Stimulated activated CD4-positive, alpha-beta T cell treated with anti-CD3 and anti-CD28 coated beads, Interleukin-4, amount 100 ng/mL, for 1 hour (primary cell): ENCODE measurements at regions not wholly inside any gene's neighbourhood (a gene's known extent, or its start where the extent isn't known, plus 50 kb on each side); places are given as distances from the start of the nearest gene placed in this dataset.

Experiments used
- DNase-seq: peaks from one replicate; pipeline ENCODE4 v3.0.0-alpha.2; 2020

DNA sequence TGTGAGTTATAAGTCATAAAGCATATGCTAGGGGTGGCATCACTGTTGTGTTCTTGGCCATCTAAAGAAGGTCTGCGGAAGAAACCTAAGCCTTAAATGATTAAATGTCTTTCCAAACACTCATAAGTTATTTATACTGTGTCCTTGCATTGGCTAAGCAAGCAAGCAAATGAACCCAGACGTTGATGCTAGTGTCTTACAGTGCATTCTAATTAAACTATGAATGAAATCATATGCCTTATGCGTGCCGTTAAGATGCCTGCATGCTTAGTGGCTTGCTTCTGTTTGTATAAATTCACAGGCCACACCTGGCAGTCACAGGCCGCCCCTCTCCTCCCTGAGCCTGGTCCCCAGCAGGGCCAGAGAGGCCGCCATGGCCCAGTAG, 49.9 kb downstream of the RIN2 start:
- DNase-seq = no peak

DNA sequence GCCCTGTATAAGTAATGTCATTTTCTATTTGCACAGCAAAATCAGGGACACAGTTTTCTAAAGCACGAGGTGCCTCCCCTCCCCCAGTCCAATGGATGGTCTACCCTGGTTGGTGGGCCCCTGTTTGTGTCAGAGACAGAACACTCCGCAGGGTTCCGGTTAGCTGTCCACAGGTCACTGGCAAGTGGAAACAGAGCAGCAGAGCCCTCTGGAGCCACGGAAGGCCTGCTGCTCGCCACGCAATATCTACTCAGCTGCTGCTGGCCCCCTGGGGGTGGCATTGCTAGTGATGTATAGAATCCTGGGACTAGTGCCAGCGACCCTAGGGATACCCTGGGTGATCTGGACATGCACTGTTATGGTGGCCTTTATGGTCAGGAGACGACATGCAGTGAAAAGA, 50.4 kb downstream of the RIN2 start:
- DNase-seq = no peak

GRCh38 chr20:19809505-19809904, 51.4 kb downstream of the RIN2 start:
- DNase-seq = no peak

DNA sequence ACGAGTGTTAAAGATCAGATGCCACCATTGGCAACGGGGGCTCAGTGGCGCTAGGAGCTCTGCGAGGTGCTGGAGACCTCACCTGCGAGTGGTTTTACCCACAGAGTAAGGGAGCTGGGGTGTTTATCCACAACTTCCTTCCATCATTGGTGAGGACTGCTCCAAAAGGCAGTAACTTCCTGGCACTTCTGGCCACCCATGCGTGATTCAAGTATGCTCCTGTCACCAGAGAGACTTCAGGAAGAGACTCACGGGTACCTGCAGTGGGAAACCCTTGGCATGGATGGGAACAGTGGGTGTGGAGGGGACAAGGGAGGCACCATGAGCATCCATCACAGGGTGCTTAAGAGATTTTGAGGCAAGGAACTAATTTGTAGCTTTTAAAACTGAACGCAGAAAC, 53.2 kb downstream of the RIN2 start:
- no peak for DNase-seq

DNA sequence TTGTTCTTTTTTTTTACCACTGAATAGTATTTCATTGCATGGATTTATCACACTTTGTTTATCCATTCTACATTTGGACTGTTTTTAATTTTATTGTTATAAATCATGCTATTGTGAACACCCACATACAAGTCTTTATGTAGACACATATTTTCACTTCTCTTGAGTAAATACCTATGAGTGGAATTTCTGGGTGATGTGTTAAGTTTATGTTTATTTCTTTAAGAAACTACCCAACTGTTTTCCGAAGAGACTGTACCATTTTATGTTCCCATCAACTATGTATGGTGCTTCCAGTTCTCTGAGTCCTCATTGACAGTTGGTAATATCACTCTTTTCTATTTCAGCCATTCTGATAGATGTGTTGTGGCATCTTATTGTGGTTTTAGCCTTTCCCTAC, 54.0 kb downstream of the RIN2 start:
- no peak for DNase-seq

DNA sequence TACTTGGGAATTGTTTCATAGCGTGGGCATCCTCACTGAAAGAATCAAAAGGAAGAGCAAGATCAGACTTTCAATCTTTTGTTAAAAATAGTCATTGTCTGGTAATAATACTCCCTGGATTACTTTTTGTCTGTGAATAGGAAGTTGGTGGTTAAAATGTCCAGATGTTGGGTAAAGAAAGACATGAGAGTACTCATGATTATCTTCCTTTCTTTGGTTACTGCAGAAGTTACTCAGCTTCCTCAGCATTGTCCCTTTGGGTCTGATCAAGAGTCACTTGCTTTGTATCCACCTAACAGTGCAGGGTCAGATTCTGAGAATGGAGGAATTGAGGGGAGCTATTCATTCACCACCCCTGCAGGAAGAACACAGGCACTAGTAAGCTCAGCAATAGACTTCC, 54.6 kb downstream of the RIN2 start:
- no peak for DNase-seq

DNA sequence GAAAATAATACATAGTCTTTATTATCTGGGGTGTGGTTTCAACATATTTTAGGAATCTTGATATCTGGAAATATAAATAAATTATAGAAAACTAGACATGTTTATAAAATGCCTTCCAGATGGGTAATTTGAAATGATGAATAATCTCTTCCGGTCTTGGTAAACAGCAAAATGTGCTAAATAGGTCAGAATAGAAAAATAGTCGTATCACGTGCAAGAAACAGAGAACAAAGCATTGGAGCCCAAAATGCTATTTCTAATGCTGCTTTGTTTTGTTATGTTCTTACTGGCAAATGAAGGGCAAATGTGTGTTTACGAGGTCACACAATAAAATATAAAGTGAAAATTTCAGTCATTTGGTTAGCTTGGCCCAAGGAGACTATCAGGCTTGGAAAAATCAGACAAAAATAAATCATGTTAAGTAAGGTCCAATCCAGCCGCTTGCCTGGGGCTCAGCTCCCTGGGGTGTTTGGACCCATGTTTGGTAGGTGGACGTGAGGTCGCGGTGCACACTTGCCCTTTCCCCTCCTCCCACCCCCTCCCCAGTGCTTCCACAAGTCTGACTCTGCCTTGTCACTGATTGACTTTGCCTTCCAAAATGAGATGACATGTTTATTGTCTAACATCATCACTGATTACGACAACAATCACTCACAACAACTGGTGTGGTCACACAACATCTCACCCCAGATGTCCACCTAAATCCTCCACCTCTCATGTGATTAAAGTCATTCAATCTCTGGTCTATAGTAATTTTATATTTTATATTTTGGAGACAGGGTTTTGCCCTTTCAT, 56.0 kb downstream of the RIN2 start:
- no peak for DNase-seq

DNA sequence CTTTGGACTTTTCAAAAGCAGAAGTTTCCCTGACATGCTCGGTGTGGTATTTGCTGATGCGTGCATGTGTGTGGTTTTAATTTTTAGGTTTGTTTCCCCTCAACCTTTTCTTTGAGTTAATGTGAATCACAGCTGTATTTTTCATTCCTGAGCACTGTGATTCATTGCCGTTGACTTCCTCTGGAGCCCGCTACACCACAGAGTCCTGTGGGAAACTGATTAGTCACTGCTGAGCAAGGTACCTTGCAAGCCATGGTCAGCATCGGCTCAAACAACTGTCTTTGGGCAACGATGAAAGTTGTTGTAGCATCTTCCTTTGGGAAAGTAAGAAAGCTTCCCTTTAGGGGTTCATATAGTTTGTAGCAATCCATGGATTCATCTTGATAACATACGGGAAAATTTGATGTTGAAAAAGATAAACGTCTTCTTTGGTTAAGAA, 57.5 kb downstream of the RIN2 start:
- DNase-seq = no peak

GRCh38 chr20:19816386-19816785, 58.3 kb downstream of the RIN2 start:
- DNase-seq = no peak

DNA sequence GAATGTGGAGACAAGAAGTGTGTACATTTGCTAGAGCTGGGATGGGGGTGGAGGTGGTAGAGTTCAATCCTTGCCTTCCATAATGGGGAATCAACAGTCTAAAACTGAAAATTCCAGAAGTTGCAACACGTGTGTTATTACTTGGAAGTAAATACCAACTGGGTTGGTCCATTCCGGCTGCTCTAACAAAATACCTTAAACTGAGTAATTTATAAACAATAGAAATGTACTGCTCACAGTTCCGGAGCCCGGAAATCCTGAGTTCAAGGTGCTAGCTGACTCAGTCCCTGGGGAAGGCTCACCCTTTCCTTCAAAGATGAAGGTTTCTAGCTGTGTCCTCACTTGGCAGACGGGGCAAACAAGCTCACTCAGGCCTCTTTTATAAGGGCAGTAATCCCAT, 59.0 kb downstream of the RIN2 start:
- DNase-seq = no peak

GRCh38 chr20:19819149-19819548, 61.1 kb downstream of the RIN2 start:
- DNase-seq = no peak

DNA sequence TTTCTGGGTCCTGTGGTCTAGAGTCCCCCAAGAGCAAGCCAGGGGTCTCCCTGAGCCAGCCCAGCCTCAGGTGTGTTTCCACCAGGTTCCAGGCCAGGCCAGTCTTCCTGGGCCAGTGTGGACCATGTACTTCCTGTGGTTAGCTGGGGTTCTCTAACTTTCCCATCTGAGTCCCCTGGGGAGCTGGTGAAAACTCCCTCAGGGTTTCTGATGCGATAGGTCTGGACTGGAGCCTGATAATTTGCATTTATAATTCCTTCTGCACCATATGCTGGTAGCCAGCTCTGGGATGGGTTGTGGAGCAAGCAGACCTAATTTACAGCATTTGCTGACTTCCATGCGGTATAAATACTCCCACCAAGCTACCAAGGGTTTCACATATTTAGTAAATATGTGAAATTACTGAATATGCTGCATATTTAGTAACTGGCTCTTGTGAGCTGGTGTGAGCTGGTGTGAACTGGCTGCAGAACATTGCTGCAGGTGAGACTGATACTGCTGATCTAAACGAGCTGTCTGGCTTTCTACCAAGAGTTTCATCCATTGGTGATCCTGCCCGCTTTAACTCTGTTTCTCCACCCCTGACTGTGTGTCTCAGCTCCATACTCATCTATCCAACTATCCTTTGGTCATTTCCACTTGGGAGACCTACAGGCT, 62.6 kb downstream of the RIN2 start:
- no peak for DNase-seq

GRCh38 chr20:19821606-19822005, 63.5 kb downstream of the RIN2 start:
- DNase-seq = no peak

- DNase-seq = no peak
Measured at GRCh38 chr20:19823216-19823615, 65.2 kb downstream of the RIN2 start.

GRCh38 chr20:19823971-19824370, 65.9 kb downstream of the RIN2 start:
- DNase-seq = no peak

DNA sequence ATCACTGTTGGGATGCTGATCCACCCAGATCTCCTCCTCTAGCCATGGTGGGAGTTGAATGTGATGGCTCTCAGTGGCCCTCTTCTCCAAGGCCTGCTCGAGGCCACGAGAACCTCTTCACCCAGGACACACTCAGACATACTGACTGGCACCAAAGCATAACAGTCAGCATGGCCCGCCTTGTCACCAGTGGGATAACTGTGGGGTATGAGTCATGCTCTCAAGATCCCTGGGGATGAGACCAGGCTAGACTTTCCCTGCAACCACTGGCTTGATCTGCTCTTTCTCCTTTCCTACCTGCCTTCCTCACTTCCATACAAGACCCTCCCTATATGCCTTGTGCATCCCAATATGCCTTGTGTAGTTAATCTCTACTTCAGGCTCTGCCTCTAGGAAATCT, 66.8 kb downstream of the RIN2 start:
- DNase-seq = no peak

DNA sequence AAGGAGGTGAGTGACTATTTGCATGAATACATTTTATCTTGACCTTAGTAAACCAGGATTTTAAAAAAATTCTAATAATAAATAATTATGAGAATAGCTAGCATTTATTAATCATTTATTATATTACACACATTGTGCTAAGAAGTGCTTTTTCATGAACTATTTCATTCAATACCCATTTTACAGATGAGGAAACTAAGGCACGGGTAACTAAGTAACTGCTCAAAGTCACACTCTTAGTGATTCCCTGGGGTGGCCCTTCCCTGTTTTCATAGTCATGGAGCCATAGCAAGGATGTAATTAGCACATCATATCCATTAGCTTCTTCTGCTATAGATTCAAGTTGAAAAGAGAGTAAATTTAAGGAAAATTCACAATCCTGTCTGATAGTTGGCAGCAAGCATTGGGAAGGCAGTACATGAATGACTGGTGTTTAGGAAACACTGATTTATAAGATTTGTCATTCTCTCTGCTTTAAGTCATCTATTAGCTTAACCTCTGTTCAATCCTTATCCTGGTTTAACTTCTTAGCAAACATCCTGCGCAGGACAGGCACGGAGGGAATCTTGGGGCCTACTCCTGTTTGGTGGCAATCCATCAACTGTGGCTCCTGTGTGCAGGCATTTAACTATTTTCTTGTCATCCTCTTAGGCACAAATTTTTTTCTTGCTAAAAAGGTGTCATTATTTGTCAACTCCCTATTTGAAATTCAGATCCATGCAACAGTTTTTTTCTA, 68.3 kb downstream of the RIN2 start:
- DNase-seq = no peak

DNA sequence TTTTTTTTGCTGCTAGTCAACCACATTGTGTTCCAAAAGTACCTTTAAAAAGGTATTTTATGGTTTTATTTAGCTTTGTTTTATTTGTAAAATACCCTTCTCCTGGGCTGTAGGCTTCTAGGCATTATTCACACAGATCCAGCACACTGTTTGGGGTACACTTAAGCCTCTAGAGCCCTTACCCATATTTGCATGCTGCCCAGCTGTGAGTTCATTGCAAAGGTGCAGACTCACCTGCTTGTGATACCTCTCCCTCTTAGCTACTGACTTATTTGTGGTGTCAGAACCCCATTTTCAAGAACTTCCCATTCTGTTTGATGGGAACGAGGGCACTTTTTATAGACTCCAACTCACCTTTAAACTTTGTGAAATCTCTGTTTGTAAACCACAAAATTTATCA, 69.8 kb downstream of the RIN2 start:
- no peak for DNase-seq

DNA sequence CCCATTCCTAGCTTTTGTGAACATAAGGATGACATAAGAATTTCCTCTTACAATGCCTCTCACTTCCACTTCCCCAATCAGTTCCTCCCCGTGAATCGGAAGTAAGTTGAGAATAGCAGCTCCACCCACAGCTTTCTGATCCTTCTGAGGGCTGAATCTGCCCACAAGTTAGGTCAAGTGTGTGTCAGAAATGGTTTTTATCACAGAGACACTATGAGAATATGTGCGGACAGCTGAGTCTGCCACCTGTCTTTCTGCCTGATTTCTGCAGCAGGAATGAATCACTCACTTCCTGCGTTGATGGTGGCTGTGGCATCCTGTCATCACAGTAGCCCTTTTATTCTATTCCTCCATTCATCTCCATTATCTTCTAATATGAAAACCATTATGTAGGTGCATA, 70.2 kb downstream of the RIN2 start:
- no peak for DNase-seq

DNA sequence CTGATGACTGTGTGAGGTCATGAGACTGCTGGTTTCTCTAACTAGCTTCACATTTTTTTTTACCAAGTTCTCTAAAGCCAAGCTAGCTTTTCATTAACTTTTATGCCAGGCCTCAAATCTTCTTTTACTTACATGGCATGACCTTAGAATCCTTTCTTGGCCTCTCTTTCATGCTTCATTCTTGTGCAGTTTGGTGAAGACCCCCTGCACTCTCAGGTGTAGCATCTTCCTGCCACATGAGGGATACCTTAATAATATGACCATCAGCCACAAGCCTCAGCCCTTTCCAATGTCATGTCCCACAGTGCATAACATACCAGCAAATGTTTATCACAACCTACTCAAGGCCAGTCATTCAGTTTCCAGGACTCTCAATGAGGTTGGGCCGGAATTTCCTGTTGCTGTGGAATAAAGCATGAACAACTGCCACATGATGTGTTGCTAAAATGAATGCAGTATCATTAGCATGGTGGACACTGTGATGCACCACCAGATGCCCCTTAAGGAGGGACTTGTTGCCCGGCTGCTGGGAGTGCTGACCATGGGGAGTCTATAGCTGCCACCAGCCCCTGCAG, 72.2 kb downstream of the RIN2 start:
- no peak for DNase-seq

GRCh38 chr20:19832875-19833274, 74.8 kb downstream of the RIN2 start:
- DNase-seq = no peak

DNA sequence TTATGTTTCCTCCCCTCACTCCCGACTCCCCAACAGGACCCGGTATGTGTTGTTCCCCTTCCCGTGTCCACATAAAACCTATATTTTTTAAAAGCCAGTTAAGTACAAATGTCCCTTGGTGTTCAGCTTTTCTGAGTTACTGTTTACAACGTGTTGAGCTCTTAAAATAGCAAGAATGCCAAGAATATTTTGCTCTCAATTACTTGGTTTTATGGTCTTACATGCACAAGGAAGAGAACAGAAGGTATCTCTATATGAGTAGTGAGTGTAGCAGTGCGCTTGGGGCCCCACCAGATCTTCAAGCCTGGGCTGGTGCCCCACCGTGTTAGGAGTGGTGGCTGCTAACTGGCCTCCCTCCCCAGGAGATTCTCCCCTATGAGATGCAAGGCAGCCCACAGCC, 75.3 kb downstream of the RIN2 start:
- DNase-seq = no peak

DNA sequence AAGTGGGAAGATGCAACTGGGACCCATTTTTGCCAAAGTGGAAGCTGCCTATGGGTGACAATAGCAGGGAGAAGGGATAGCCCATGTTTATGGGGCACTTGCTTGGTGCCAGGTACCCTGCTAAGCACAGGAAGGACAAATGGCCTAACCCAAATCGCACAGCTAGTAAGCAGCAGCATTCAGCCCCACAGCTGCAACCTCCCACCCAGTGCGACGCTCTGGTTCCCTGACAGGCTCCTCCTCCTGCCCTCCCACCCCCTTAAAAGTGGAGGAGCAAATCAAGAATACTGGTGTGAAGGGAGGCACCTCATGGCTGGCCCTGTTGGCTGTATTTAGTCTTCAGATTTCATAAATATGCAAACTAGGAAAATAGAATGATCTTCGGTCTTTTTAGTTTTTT, 76.2 kb downstream of the RIN2 start:
- DNase-seq = no peak

DNA sequence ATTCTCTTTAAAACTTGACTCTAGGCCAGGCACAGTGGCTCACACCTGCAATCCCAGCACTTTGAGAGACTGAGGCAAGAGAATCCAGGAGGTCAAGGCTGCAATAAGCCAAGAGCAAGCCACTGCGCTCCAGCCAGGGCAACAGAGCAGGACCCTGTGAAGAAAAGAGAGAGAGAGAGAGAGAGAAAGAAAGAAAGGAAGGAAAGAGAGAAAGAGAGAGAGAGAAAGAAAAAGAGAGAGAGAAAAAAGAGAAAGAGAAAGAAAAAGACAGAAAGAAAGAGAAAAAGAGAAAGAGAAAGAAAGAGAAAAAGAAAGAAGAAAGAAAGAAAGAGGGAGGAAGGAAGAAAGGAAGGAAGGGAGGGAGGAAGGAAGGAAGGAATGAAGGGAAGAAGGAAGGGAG, 76.7 kb downstream of the RIN2 start:
- DNase-seq = no peak
